ENCODE measurements at regions not wholly inside any gene's neighbourhood (a gene's known extent, or its start where the extent isn't known, plus 50 kb on each side); places are given as distances from the start of the nearest gene placed in this dataset.

DNA sequence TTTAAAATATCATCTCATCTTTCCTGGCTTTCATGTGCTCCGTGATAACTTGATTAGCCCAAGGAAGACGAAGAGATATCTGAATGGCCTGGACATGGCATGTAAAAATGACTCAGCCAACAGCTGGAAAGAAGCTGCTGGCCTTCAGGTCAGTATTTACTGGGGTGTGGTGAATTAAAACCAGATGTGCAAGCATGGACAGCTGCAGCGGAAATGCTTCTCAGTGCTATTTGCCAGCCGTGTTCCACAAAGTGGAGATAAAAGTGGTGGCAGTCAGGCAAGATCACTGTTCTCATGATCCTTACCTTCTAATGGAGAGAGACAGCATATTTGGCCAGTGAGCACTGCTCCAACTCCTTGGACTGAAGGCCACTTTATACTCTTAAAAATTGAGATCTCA lies 203.1 kb upstream of the VSTM2A start:
- H3K36me3 ChIP-seq (ENCODE audit: control insufficient read depth, insufficient read depth, low read length) = no peaks in the 10 kb centered on the region
- ChIA-PET POLR2A (ENCODE audit: unreplicated experiment) (no interaction called here), CTCF (no interaction called here)
- no peak overlapping the region for H3K18ac ChIP-seq (ENCODE audit: low read depth, low read length)
- no peak overlapping the region for H3K14ac ChIP-seq (replicated peaks; ENCODE audit: low read depth, low read length)
- BruUV-seq (replicated peaks) = no TSS peak
- H2AK5ac ChIP-seq (ENCODE audit: low read depth, low read length) = no peak overlapping the region
- intact Hi-C loops (cut with micrococcal nuclease) (loop anchor here (10.0 kb wide), 1 partner anchor 94 kb away; no protein-coding TSS in a partner anchor), in situ Hi-C loops (cut with MboI; ENCODE audit: low sequenced_read_pairs) (loop anchor here (10.0 kb wide), 1 partner anchor 104 kb away; no protein-coding TSS in a partner anchor), dilution Hi-C loops (cut with HindIII; ENCODE audit: low sequenced_read_pairs, unreplicated experiment) (no loop called here)
- no peak overlapping the region for H3K4me3 ChIP-seq (ENCODE audit: insufficient read depth, low read depth, low read length)
- no peak overlapping the region for H3K4me2 ChIP-seq (ENCODE audit: low read depth, low read length)
- WGBS, 2 experiments (ENCODE audit: extremely low coverage in 2 of 2, insufficient read length in 1 of 2) = no CpG with 5 or more reads among the region's 4 CpGs
- H2BK120ac ChIP-seq (ENCODE audit: low read depth, low read length) = no peak overlapping the region
- H3K4me1 ChIP-seq (ENCODE audit: control insufficient read depth, insufficient read depth, low read length) = no peaks in the 10 kb centered on the region
- no peak overlapping the region for H4K8ac ChIP-seq (ENCODE audit: low read depth in 2 of 2, low read length in 2 of 2)
- H3K56ac ChIP-seq (ENCODE audit: extremely low read depth, insufficient read depth, low read length) = no peak overlapping the region
- no peaks in the 10 kb centered on the region for H3K9me1 ChIP-seq (ENCODE audit: insufficient read depth, low read length)
- no peak overlapping the region for H4K5ac ChIP-seq (ENCODE audit: low read depth, low read length)
- peaks cover 7% of the 10 kb centered on the region; the same call in 1 of the 2 replicates for H3K9me3 ChIP-seq (ENCODE audit: control insufficient read depth, insufficient read depth, low read length)
- H2AFZ ChIP-seq (replicated peaks; ENCODE audit: low read length, poor library complexity) = no peak overlapping the region
- H3K23ac ChIP-seq (ENCODE audit: low read depth, low read length) = no peak overlapping the region
- H3K9ac ChIP-seq (ENCODE audit: low read depth, low read length) = no peak overlapping the region
- H4K91ac ChIP-seq (ENCODE audit: insufficient read depth, low read depth, low read length) = no peak overlapping the region
- no peak overlapping the region for H2BK5ac ChIP-seq (ENCODE audit: low read depth, low read length, poor library complexity, severe bottlenecking)
- H4K20me1 ChIP-seq (ENCODE audit: insufficient read depth, low read length) = no peaks in the 10 kb centered on the region
- DNase-seq (no peak), ATAC-seq (ENCODE audit: low read depth) (no peak)
- H2AK9ac ChIP-seq (replicated peaks; ENCODE audit: low read depth, low read length, poor library complexity) = no peak overlapping the region
- H3K27me3 ChIP-seq (ENCODE audit: control insufficient read depth, insufficient read depth, low read length) = no peaks in the 10 kb centered on the region
- no peak overlapping the region for H2BK15ac ChIP-seq (ENCODE audit: low read depth, low read length)
- TF ChIP-seq MAZ (IDR thresholded peaks at IDR 0.05; ENCODE audit: borderline replicate concordance, low read depth, low read length) = no peak
- no peak for TF ChIP-seq MXI1 (IDR thresholded peaks at IDR 0.05; ENCODE audit: borderline replicate concordance, low read depth, low read length)
- TF ChIP-seq BHLHE40 (IDR thresholded peaks at IDR 0.05; ENCODE audit: low read depth, low read length) = no peak
- TF ChIP-seq, protein P1, sequence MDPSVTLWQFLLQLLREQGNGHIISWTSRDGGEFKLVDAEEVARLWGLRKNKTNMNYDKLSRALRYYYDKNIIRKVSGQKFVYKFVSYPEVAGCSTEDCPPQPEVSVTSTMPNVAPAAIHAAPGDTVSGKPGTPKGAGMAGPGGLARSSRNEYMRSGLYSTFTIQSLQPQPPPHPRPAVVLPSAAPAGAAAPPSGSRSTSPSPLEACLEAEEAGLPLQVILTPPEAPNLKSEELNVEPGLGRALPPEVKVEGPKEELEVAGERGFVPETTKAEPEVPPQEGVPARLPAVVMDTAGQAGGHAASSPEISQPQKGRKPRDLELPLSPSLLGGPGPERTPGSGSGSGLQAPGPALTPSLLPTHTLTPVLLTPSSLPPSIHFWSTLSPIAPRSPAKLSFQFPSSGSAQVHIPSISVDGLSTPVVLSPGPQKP (IDR thresholded peaks at IDR 0.05; ENCODE audit: borderline replicate concordance, low read depth, low read length) = no peak
- TF ChIP-seq NFE2L2 (IDR thresholded peaks at IDR 0.05; ENCODE audit: low read depth, low read length) = no peak
- no peak for TF ChIP-seq RCOR1 (IDR thresholded peaks at IDR 0.05; ENCODE audit: insufficient replicate concordance, low read length)
- TF ChIP-seq, protein P2, sequence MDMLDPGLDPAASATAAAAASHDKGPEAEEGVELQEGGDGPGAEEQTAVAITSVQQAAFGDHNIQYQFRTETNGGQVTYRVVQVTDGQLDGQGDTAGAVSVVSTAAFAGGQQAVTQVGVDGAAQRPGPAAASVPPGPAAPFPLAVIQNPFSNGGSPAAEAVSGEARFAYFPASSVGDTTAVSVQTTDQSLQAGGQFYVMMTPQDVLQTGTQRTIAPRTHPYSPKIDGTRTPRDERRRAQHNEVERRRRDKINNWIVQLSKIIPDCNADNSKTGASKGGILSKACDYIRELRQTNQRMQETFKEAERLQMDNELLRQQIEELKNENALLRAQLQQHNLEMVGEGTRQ (IDR thresholded peaks at IDR 0.05; ENCODE audit: low read depth, low read length) = no peak
- TF ChIP-seq SMC3 (IDR thresholded peaks at IDR 0.05; ENCODE audit: low read depth, low read length) = no peak
- TF ChIP-seq RFX5 (IDR thresholded peaks at IDR 0.05; ENCODE audit: low read depth, low read length) = no peak
- no peak for TF ChIP-seq MAFK (IDR thresholded peaks at IDR 0.05; ENCODE audit: low read depth, low read length)
- no peak overlapping the region for H3K27ac ChIP-seq (ENCODE audit: insufficient read depth, low read length)
- H2BK20ac ChIP-seq (ENCODE audit: low read depth, low read length) = no peak overlapping the region
- H3K79me1 ChIP-seq (ENCODE audit: low read depth in 1 of 2, low read length in 2 of 2) = no peaks in the 10 kb centered on the region
- H3K4ac ChIP-seq (ENCODE audit: low read depth, low read length) = no peak overlapping the region
